NCI-H460 (cell line): ENCODE measurements at regions not wholly inside any gene's neighbourhood (a gene's known extent, or its start where the extent isn't known, plus 50 kb on each side); places are given as distances from the start of the nearest gene placed in this dataset.

Experiments used
- DNase-seq: peaks from one replicate; pipeline ENCODE4 v3.0.0-alpha.2; 2016; ENCODE audit warnings: low read depth; ENCODE audit errors: extremely low read depth

DNA sequence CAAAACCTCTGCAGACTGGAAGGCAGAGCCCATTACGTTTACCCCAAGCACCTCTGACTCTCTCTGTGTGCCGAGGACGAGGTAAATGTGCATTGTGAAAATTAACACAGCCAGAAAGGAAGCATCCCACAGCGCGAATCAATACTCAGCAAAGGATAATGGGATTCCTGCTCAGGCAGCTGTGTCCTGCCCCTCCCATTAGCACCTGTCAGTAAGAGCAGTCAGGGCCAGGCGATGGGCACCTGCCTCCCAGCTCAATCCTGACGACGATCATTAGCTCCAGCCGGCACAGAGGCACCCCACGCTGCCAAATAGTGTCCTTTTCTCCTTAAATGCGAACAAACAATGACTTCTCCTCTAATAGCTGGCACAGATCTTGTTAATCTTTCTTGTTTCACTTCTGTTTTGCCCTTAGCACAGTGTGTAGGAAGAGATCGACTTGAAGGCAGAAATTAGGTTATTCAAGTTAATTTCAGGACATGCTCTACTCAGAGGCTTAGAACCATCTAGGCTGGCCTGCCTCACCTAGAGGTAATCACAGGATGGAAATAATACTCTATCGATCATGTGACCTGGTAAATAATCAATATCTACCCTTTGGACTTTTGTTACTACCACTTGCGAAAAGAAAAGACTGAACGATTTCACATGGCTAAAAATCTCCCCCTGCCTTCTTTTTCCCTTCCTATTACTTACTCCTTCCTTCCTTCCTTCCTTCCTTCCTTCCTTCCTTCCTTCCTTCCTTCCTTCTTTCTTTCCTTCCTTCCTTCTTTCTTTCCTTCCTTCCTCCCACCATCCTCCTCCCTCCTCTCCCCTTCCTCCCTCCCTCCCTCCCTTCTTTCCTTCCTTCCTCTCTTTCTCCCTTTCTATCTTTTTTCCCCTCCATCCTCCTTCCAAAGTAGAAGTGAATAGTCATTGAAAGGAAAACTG is 487.9 kb upstream of the ID2 start:
- no peak for DNase-seq

DNA sequence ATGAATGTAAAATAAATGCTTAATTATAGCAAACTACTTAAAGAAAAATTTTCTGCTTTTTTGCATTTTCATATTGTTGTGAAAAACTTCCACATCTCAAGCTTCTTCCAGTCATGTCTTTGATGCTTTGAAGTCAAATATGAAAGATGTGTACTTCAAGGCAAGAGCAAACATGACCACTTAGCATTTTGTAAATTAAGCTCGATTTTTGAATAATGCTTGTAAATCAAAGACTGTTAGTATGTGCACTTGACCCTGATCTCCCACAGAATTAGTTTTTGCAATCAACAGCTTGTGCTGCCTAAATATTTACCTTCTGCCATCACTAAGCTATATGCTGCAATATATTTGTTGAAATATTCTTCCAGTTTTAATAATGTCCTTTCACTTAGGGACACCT is 486.1 kb upstream of the ID2 start:
- DNase-seq: no peak

DNA sequence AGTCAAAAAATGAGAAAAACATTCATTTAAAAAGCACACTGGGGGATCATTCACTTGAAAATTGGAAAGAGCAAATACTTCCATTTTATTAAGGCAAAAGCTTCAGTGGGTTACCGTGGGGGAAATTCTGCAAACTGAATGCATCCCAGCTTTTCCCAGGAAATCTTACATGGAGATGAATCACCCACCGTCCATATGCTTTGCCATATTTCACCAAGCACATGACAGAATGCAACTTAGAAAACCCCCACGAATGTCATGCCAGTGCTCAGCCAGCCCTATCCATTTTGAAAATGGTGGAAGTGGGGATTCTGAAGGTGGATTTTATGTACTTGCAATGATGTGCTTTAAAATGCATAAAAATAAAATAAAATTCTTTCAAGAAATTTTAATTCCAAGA is 485.5 kb upstream of the ID2 start:
- DNase-seq: no peak

DNA sequence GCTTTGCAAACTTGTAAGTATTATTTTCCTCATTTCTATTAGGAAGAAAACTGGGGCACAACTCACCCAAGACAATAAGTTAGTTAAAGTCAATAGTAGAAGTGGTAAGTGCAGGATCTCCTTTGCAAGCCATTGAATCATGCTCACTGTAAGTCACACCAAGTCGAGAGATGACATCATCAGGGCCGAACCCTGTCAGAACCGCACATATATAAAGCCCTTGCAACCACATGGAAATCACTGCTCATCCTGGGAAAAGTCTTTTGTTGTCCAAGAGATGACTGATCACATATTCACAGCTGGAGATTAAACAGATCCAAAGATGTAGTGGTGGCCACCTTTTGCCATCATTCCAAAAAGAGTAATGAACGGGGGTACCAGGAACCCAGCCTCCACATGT is 484.8 kb upstream of the ID2 start:
- peak; percentile 98 for DNase-seq

DNA sequence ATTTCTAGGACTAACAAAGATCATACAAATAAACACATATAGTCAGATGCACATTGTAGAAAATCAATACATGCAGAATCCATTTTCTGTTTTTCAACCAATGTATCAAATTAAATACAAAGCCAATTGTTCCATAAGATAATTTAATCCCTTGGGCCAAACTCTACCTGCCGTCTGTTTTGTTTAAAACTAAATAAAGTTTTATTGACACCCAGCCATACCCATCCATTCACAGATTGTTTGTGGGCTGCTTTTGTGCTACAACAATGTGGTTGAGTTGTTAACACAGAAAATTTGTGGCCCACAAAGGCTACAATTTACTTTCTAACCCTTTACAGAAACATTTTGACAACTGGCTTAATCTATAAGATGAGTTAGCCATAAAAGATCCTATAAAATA is 484.0 kb upstream of the ID2 start:
- DNase-seq: no peak

DNA sequence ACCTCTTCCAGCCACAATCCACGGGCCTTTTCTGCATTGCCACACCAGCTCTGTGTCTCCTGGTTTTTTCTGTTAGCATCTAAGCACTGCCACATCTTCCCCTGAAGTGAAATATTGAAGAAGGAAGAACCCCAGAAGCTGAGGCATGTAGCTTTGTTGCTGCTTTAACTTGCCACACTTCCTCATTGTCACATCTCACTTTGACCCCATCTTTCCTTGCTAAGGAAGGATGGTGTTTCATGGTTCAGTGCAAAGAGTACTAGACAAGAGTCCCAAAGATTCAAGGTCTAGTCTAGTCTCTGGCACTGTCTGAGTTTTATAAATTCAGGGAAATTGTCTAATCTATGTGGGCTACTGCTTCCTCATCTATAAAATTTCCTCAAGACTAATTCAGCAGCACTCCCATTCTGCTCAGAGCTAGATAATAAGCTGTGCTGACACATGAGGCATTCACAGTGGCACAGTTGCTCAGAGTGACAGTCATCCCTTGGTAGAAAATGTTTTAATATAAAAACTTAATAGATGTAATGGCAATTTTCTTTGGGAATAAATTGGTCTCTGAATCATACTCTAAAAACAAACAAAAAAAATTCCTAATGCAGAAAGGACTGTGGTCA is 483.0 kb upstream of the ID2 start:
- DNase-seq: no peak

DNA sequence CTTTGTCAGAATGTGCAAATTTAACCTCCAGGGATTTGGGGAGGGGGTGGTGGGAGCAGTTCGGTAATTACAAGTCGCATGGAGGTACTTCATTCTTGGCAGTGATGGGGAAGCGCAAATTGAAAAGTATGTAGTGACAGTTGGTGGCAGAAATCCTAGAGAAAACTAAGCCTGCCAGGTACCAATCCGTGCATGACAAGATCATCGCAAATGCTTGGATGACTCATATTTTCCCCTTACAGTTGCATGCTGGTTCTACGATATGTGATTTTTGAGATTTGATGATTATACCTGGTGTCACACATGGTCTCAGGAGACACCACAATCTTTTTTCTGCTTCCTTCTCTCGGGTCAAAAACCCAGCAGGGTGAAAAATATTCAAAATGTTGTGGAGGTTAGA is 479.7 kb upstream of the ID2 start:
- no peak for DNase-seq

DNA sequence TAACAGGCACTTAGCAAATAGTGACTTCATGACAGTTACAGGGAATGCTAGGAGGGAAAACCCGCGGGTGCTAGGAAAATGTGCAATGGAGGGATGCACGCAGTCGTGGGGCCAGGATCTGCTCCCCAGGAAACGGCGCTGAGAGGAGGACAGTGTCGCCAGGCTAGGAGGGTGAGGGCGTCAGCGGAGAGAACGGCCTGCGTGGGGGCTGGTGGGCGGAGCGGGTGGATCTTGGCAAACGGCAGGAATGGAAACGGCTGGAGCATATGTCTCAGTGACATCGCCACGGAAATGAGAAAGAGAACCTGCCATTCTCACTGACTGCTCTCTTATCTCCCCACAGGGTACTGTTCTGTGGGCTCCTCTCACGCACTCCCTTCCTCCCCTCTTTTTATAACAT is 478.5 kb upstream of the ID2 start:
- DNase-seq: no peak

DNA sequence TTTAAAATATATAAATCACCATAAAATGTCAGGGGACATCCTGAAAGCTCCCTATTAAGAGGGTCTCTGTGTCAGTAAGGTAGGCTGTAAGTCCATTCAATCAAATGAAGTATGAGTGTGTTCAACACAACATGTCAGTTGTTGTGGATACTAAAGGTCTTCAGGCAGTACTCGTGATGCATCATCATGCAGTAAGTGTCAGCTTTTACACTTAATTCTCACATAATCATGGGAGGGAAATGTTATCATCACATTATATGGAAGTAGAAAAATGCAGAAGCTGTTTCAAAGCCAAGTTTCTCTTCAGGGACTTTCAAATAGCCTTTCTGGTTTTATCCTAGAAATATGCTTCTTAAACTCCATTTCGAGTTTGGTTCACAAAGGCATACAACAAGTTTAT is 477.1 kb upstream of the ID2 start:
- no peak for DNase-seq

DNA sequence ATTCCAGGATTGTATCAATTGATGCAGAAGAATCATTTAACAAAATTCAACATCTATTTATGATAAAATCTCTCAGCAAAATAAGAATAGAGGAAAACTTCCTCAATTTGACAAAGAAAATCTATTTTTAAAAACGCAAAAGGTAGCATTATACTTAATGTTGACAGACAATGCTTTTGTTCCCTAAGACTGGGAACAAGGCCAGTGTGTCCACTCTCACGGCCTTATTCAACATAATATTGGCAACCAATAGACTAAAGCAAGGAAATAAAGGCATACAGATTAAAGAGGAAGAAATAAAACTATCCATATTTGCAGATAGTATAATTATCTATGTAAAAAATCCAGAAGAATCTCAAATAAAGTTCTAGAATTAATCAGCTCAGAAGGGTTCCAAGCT is 472.4 kb upstream of the ID2 start:
- no peak for DNase-seq

DNA sequence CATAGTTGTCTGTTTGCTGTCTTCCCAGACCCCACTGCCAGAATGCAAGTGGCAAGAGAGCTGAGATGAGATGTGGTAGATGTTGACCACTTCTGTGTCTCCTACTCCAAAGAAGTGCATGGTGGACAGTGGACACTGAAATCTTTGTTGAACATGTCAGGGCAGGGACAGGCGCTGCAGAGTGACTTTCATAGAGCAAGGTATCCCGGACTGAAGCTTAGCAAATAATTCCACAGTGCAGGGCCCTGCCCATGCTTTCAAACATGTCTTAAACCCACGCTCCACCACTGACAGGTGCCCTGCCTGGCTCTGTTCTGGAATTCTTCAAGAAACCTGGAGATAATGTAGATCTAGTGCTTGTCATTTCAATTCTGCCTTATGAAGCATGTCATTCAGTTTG is 470.5 kb upstream of the ID2 start:
- DNase-seq: no peak

DNA sequence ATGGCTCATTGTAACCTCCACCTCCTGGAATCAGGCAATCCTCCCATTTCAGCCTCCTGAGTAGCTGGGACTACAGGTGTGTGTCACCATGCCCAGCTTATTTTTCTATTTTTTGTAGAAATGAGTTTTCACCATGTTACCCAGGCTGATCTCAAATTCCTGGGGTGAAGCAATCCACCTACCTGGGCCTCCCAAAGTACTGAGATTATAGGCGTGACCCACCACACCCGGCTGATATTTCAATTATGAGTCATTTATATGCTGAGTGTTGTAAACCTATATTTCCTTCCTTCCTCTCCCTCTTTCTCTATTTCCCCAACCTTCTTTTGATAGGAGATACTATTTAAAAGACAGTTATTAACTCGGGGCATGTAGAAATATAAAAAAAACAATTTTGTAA is 469.6 kb upstream of the ID2 start:
- DNase-seq: no peak

DNA sequence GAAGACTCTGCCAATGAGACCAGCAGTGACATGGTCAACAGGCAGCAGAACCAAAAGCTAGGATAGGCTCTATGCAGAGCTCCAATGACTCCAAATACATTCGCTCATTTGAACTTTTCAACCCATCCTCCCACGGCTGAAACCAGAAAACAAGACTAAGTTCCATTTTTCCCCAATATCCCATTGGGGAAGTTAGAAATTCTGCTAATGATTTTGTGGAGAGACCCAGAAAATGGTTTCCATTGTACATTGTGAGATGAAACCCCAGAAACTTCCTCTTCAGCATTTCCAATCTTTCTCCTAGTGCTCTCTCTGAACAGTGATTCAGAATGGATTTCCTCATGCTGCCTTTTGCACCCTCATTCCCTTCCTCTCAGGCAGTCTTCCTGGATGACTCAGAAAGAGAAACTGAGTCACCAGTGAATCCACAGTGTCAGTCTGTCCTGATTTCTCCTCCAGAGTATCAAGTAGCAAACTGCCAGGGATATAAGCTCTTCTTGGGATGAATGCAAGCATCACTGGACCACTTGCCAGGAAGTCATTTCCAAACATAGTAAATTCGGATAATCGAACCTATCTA is 467.7 kb upstream of the ID2 start:
- DNase-seq: no peak

DNA sequence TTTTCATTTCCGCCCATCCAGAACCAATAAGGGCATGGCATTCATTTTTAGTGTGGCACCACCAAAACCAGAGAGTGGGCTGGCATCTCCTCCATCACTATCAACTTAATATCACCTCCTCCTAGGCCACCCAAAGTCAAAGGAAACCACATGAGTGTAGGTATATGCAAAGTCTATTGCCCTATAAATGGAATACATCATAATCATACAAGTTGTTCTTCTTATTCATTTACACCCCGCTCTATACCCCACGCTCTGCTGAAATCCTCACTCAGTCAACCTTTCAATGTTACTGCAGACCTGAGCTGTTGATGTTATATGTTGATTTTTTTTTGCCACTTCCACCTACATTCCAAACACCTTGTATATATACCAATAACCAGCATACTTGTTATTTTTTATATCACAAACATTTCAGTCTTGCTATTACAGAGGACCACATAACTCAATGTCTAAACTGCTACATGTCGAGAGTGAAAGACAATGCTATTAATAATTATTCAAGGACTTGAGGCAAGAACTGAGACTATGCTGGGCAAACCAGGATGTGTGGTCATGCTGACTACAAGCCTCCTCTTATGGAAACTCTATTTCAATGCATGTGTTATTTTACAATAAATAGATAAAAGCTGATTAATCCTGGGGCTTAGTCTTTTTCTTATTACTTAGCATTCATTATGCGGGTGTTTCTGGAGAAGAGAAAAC is 466.5 kb upstream of the ID2 start:
- no peak for DNase-seq

DNA sequence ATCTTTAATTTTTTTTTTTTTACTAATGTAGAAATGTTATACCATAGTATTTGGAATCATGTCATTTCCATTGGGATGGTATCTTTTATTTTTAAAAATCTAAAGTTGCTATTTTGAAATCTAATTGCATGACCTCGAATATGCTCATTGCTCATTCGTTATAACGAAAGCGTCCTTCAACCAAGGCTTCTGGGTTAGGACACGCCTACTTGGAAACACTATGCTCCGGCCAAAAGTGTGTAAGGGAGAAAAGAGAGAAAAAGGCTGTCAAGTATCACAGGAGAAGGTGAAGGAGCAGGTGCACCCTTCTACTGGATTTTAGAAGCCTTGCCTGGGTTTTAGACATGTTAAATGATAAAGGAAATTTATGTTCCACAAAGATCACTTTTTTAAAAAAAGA is 465.9 kb upstream of the ID2 start:
- no peak for DNase-seq

DNA sequence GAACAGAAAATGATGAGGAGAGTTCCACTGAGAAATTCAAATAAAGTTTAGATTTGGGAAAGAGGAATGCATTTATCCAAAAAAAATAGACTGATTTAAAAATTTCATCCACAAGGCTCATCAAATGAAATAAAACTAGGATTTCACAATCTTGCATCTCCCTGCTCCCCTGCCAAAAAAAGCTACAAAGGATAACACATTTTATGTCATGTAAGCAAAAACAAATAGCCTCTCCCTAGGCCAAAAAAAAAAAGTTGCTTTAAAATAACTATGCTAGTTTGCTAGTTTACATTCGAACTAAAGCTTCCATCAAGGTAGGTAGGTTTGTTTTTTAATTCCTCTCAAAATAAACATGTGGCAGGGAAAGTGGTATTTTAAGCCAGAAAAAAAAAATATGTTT is 465.5 kb upstream of the ID2 start:
- DNase-seq: no peak

DNA sequence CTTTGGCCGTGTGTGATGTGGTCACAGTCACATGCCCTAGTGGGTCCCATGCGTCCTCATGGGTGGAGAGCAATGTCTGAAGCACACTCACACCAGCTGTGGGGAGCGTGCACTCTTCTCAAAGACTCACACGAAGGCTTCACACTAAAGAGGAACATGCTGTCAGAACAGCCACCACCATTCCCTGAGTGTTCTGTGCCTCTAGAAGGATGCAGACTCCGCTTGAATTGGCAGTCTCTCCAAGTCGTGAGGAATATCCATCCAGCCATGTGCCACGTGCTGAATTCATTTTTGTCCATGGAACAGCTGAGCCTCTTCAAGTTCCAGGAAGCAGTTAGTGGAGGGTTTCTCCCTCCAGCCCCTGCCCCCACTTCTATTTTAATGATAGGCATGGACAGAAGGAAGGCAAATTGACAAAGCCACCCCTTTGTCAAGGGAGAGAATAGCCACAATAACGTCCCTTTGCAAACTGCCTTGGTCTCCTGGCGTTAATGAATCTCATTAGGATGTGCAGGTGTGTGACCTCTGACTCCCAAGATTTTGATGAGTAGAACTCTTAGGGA is 464.3 kb upstream of the ID2 start:
- DNase-seq: no peak

DNA sequence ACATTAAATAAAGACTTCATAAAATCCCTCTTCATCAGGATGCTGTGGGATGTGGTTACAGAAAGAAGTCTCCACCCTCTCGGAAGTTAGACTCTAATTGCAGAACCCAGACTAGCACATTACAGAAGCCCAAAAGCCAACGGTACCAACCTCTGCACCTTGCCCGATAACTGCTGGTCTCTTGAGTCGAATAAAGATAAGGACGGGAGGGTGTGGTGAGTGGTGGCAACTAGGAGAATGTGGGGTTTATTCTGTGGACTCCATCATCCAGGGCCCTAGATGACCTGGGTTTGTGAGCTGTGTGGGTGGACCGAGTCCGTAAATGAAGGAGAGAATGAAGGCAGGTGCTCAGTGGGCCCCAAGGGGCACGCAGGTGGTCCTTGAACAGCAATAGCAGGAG is 462.8 kb upstream of the ID2 start:
- no peak for DNase-seq

DNA sequence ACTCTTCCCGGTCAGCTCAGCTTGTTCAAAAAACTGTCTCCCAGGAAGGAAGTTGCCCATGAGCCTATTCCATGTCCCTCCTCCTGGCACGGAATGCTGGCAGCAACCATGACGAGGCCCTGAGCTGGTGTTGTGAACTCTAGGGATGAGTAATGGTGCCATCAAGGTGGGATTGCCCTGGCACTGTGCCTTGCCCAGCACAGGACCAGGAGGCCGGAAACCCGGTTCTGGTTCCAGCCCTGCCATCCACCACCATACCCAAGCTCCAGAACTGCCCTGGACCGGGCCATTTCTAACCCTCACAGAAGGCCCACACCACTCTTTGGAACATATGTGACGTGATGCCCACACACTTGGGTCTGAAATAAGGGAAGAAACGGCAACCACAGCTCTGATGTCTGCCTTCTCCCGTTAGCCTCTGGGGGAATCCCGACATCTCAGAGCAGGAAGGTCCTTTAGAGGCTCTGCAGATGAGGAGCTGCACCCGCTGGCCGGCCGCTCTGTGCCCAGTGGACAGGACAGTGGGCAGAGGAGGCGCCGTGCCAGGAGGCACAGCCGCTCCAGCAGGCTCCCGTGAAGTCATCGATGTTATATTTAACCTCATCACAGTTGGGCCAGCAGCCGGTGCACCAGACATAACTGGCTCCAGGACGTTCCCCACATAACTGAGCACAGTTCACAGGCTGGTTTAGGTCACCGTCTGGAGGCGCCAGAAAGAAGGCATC is 462.1 kb upstream of the ID2 start:
- DNase-seq: no peak

DNA sequence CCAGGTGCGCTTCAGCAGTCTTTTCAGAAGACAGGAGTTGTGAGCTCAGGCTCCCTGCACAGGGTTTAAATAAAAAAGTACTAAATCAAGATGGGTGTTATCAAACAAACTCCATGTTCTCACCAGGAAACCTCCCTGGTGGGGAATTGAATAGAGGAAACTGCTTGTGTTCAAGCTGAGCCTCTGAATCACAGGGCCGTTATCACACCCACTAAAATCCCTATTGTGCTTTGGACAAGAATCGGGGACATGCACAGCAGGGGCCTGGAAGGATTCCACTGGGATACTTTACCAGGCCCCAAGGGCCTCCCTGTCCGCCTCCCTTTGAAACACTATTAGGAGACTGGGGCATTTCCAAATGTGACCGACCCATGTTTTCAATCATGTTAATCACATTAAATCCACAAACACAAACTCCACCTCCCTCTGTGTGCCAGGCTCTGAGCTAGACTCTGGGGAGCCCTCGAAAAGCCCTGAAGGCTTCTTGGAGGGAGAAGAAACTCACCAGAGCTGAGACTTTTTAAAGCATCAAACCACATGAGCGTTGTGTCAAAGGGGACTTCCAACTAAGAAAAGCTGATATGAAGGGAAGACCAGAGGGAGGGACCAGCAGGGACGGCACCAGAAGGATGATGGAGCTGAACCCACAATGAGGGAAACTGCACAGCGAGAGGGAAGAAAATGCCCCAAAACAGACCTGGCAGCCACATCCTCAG is 458.7 kb upstream of the ID2 start:
- no peak for DNase-seq
